Activated CD4-positive, alpha-beta T cell treated with anti-CD3 and anti-CD28 coated beads, Interleukin-2, Interleukin-4, amounts not matched to agents 100 ng/mL and 50 ng/mL, durations not matched to agents 16 hours and 8 hours (primary cell): ENCODE measurements at regions not wholly inside any gene's neighbourhood (a gene's known extent, or its start where the extent isn't known, plus 50 kb on each side); places are given as distances from the start of the nearest gene placed in this dataset.

Experiments
- DNase-seq: peaks from one replicate; pipeline ENCODE4 v3.0.0-alpha.2; 2020; ENCODE audit warnings: low spot score

- no peak for DNase-seq
These were observed 156.4 kb downstream of the TENT4A start for GRCh38 chr5:6869677-6870076.

DNA sequence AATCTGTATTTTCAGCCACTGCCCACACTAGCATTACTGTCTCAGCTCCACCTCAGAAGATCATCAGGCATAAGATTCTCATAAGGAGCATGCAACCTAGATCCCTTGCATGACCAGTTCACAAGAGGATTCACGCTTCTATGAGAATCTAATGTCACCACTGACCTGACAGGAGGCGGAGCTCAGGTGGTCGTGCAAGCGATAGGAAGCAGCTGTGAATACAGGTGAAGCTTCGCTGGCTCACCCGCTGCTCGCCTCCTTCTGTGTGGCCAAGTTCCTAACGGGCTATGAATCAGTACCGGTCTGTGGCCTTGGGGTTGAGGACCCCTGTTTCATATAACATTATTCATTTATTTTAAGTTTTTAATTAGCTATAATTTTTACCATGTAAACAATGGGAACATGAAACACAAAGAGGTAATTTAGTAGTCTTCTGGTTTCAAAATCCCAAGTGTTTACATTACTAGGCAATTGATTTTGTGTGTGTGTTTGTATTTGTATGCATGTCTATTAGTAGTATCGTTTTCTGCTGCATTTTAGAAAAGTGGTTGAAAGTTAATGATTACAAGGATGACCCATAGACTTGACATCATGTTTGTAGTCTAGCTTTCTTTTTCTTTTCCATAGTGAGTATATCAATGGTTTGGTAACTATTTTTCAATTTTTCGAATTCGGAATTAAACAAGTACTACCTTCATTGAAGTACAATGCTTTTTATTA lies 159.4 kb downstream of the TENT4A start:
- DNase-seq = no peak

- no peak for DNase-seq
These were observed 160.1 kb downstream of the TENT4A start for GRCh38 chr5:6873359-6873758.

- no peak for DNase-seq
These were observed 162.1 kb downstream of the TENT4A start for GRCh38 chr5:6875376-6875775.

DNA sequence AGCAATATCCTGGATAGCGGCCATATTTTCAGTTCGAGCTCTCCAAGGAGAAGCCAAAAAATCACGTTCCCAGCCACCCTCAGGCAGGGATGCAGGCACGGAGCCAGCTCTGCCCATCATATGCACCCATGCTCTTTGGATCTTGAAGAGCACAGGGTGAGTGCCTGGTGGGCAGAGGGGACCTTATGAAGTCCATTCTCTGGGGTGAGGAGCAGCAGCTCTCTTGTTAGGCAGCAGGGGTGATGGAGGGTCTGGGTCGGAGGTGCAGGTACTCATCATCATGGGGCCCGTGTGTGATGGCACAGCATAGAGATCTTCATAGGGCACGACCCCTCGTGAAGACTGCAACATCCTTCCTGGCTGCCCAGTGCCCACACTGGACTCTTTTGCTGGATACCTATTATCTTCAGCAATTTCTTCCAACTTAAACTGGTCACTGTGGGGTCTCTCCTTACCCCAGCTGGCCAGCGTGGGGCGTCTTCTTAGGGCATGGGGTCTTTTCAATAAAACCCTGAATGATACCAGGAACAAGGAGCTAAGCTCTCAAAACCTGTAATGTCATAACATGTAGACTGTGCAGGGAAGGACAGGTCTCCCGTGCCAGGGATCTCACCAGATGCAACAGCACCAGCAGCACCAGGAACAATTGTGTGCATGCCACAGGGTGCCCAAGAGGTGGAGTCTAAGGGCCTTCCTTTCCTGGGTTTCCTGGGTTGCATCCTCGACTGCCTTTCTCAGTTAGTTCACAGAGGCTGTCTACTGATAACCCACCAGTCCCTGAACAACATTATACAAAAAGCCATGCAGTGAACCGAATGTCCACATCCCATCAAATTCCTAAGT lies 165.0 kb downstream of the TENT4A start:
- no peak for DNase-seq

DNA sequence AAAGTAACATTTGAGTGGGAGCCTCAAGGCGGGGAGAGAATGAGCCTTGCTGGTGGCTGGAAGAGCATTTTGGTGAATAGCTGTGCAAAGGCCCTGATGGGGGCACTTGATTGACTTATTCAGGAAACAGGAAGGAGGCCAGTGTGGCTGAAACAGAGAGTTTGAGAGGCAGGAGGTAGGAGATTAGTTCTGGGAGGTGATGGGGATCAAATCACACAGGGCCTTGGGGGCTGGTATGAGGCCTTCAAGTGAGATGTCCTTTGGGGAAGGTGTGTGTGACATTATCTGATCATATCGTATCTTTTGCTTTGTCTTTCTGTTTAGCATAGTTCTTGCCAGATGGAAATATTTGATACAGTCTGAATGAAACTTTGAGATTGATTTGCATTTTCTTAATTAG lies 172.3 kb downstream of the TENT4A start:
- no peak for DNase-seq

DNA sequence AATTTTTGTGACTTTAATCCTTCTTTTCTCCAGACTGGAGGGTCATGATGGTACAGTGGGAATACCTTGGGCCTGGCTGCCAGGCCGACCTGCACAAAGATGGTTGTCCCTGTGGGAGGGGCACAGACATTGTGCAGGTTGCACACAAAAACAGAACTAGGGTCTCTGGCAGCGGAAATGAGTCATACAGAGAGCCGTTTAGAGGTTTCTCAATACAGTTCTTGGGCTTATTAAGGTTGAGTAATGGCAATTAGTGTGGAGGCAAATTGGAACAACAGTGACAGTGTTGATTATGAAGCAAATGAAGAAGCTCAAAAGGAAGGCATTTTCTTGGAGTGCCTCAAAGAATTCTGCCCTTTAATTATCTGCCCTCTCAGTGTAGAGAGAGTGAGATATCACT lies 173.6 kb downstream of the TENT4A start:
- no peak for DNase-seq

- DNase-seq = no peak
These were observed 175.8 kb downstream of the TENT4A start for GRCh38 chr5:6889030-6889429.

DNA sequence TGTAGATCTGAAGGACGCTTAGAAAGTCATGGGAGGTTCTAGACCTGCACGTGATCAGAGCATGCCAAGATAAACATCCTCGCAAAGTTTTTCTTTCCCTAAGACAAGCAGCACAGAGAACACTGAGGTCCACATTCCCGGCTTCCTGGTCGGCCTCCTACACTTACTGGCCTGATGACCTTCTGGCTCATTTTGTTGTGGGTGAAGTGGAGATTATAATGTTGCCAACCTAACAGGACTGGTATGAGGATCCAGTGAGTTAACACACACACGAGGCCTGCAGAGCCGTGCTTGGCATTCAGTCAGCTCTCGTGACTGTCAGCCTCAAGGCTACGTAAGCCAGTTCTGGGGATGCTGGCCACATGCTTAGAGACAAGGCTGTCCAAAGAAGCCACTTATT lies 186.0 kb downstream of the TENT4A start:
- no peak for DNase-seq

DNA sequence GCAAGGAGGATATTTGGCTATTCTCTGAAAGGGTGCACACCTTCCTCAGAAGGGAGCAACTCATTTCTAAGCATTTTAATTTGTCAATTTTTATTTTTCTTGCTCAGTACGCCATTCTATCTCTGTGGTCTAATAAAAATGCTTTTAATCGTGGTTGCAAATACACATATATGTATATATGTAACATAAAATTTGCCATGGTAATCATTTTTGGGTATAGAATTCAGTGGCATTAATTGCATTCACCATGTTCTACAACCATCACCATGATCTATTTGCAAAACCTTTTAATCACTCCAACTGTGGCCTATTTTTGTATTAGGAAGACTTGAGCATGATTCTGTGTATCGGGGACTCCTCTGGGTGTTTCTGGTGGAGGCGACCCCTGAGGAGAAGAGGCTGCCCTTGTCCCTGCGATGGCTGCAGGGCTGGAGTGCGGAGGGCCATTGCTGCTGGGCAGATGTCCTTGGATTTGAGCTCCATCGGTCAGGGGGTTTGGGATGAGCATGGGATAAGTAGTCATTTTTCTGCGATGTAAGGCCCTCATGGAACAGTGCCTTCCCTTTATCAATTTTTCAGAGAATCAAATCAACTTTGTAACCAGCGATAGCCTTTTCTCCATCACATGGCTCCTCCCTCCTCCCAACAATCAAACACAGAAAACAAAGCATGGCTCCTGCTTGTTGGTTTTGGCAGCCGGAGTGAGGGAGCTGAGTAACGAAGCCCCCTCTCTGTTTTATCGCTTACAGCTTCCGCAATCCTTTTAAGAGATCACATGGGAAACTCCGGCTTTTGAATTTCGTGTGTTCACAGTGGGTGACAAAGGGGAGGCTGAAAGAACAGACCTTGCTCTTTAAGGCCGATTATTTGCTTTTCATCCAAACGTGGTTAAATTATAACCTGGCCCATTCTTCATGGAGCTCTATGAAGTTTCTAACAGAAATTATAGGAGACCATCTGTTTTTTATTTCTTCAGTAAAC lies 187.3 kb downstream of the TENT4A start:
- no peak for DNase-seq

- DNase-seq = no peak
These were observed 188.9 kb downstream of the TENT4A start for GRCh38 chr5:6902094-6902493.

DNA sequence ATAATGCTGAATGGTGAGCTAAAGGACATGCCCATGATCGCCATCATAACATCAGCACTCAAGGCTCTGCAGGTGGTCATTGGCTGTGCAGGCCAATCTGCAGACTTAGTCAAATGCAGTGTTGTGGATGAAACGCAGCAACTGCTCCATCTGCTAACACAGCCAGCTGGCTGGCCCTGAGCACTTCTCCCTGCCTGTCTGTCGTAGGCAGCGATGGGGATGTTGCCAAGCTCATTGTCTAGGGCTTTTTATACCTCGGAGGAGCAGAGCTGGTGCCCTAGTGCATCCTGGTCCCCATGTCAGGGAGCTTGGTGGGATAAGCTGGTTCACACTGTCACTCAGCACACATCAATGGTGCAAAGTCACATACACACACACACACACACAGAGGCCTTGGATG lies 189.4 kb downstream of the TENT4A start:
- no peak for DNase-seq

DNA sequence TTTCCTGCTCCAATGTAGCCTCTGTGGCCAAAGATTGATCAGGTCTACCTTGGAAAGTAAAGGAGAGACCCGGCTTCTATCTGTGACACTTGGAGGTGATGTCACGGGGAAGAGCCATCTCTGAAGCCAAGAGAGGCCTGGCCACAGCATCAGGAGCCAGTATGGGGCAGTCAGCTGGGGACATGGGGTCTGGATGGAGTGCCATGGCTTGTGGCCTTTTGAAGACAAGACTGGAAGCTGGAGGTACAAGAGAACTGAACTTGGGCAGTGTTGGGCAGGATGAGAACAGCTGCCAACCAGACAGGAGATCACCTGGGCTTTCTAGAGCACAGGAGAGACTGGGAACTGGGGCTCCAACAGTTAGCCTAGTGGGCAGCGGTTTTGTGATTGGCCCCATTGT lies 190.7 kb downstream of the TENT4A start:
- no peak for DNase-seq

- no peak for DNase-seq
These were observed 191.6 kb downstream of the TENT4A start for GRCh38 chr5:6904860-6905259.

DNA sequence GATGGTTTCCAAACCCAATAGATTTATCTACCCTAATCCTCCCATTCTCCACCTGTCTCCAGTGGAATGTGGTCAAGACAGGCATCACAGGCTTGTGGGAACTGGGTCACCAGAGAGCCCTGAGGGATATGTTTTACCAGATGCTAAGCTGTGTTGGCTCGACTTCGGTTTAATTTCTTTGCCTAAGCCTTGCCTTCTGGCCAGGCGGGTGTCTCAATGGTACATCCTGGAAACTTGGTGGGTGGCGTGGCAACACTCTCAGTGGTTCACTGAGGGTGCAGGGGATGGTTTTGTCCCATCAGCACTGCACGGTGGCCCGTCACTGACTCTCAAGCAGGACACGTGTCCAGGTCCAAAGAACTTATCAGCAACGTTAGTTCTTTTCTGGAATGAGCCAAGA lies 192.2 kb downstream of the TENT4A start:
- no peak for DNase-seq

DNA sequence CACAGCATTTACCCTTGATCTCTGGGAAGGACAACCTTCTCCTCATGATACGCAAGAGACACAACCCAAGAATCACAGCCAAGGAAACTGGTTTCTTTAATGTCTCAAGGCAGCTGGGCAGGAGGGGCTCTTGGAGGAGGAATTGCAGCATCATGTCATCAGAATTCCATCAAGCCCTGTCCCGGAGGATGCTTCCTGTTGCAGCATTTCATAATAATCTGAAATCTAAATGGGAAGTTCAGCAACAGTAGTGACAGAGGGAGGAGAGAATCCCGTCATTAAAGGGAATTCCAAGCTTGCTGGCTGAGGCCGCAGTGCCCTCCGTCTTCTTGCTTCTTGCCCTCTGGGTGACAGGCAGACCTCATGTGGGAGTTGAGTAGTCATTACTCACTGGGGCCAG lies 192.7 kb downstream of the TENT4A start:
- no peak for DNase-seq

- no peak for DNase-seq
These were observed 194.2 kb downstream of the TENT4A start for GRCh38 chr5:6907320-6907918.

DNA sequence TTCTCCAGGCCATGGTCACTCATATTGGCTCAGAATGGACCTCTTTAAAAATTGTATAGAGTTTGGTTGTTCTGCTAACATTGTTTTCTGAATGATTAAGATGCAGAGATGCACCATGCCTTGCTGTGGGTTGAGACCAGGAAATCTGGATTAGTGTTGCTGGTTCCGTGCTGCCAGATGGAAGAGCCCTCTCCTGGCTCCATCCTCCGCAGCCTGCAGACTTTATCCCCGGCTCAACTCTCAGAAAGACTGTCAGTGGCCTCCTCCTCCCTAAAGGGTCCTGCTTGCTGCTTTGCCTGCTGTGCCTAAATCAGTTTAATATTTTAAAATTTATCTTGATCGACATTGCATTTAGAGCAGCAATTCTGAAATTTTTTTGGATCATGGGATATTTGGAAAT lies 196.7 kb downstream of the TENT4A start:
- DNase-seq = no peak

DNA sequence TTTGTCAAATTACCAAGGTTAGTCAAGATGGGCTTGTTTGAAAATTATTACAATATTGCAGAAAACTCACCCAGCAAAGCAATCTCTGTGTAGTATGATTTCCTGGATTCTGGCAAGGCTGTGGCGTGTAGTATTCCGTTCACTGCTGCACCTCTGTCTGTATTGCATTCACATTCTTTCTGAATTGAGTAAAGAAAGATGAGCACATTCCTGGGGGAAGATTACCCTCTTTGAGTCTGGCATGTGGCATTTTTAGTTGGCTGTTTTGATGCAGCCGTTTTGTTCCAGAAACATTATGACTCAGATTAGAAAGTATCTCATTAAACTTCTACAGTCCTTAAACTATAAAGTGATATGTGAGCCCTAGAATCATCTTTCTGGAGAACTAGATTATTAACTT lies 197.7 kb downstream of the TENT4A start:
- DNase-seq = no peak

GRCh38 chr5:6914347-6914746 lies 201.1 kb downstream of the TENT4A start:
- DNase-seq = no peak

GRCh38 chr5:6915574-6915973 lies 202.3 kb downstream of the TENT4A start:
- DNase-seq = no peak

GRCh38 chr5:6918255-6918654 lies 205.0 kb downstream of the TENT4A start:
- DNase-seq = no peak
